ENCODE measurements at regions not wholly inside any gene's neighbourhood (a gene's known extent, or its start where the extent isn't known, plus 50 kb on each side); places are given as distances from the start of the nearest gene placed in this dataset.

DNA sequence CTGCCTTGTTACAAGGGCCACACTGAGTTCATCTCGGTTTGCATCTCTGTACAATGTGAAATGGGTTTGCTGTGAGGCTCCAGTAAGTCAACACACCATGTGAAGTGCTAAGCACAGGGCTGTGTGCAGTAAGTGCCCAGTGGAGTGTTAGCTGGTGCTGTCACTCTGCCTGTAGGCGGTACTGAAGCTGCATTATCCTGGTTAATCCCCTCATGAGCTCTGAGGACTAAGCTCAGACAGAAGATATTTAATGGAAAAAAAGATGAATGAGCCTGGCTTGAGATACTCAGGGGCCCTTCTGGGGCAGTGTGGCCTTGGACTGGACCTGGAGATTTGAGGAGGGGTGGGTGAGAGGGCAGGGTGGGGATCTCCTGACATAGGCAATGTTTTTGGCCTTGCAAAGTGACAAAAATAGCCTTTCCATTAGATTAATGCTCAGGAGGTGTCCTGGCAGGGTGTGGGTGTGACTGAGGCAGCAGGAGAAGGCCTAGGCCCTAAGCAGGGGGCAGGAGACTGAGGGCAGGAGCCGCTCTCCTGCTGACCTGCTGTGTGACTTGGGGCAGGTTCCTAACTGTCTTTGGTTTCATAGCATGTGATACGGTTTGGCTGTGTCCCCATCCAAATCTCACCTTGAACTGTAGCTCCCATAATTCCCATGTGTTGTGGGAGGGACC, 570.5 kb downstream of the PTPRU start:
- no peaks in the 10 kb centered on the region for H3K4me1 ChIP-seq (ENCODE audit: control insufficient read depth in 1 of 2, insufficient read depth in 1 of 2, low read depth in 1 of 2, low read length in 1 of 2)
- no peaks in the 10 kb centered on the region for H3K9me3 ChIP-seq
- TF ChIP-seq, protein P1, sequence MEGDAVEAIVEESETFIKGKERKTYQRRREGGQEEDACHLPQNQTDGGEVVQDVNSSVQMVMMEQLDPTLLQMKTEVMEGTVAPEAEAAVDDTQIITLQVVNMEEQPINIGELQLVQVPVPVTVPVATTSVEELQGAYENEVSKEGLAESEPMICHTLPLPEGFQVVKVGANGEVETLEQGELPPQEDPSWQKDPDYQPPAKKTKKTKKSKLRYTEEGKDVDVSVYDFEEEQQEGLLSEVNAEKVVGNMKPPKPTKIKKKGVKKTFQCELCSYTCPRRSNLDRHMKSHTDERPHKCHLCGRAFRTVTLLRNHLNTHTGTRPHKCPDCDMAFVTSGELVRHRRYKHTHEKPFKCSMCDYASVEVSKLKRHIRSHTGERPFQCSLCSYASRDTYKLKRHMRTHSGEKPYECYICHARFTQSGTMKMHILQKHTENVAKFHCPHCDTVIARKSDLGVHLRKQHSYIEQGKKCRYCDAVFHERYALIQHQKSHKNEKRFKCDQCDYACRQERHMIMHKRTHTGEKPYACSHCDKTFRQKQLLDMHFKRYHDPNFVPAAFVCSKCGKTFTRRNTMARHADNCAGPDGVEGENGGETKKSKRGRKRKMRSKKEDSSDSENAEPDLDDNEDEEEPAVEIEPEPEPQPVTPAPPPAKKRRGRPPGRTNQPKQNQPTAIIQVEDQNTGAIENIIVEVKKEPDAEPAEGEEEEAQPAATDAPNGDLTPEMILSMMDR (IDR thresholded peaks at IDR 0.05): no peak
- no peaks in the 10 kb centered on the region for H3K36me3 ChIP-seq
- peaks cover 5% of the 10 kb centered on the region for H3K27me3 ChIP-seq
- H3K4me3 ChIP-seq (ENCODE audit: low read depth in 1 of 2, low read length in 1 of 2): no peak overlapping the region
- no peak overlapping the region for H3K27ac ChIP-seq

DNA sequence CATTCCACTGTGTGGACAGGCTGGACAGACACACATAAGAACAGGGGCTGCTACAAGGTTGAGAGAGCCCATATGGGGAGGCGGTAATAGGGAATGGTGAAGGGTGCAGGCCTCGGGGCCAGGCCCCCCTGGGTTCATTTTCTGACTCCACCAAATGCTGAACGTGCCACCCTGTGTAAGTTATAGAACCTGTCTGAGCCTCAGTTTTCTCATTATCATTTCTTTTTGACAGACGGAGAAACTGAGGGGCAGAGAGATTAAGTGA, 569.5 kb downstream of the PTPRU start:
- Histone ChIP-seq H3K4me3 (ENCODE audit: low read depth in 1 of 2, low read length in 1 of 2) (no peak overlapping the region), H3K27ac (no peak overlapping the region), H3K36me3 (no peaks in the 10 kb centered on the region), H3K4me1 (ENCODE audit: control insufficient read depth in 1 of 2, insufficient read depth in 1 of 2, low read depth in 1 of 2, low read length in 1 of 2) (no peaks in the 10 kb centered on the region), H3K9me3 (no peaks in the 10 kb centered on the region), H3K27me3 (peaks cover 5% of the 10 kb centered on the region)
- TF ChIP-seq, protein P1 (IDR thresholded peaks at IDR 0.05): no peak

DNA sequence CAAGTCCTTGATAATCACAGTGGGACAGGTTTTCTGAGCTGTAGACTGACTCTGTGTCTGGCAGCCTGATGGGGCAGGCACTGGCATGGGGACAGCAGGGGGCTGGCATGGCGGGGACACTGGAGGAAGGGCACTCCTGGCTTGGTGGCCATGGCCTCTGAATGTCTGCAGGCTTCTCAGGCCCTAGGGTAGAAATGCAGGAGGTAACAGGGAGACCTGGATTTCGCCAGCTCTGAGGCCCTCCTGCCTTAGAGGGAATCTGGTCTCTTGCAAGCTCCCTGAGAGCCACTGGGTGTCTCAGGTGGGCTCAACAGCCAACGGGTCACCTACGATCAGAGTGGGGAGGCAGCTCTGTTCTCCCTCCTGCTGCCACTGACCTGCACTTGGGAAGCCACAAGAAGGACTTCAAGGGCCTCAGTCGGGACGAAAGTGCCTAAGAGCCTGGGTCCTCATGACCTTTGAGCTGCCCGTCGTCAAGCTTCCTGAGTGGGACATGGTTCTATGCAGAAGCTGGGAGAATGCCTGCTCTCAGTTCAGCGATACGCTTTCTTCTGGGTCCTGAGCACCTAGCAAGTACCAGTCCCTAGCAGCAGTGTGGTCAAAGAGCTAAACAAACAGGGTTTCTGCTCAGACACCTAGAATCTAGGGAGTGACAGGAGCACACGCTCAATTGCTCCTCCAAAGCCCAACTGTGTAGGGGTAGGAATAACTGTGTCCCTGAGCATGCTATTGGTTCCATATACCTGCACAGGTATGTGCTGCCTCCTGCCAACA, 569.0 kb downstream of the PTPRU start:
- no peaks in the 10 kb centered on the region for H3K9me3 ChIP-seq
- H3K36me3 ChIP-seq: no peaks in the 10 kb centered on the region
- no peaks in the 10 kb centered on the region for H3K4me1 ChIP-seq (ENCODE audit: control insufficient read depth in 1 of 2, insufficient read depth in 1 of 2, low read depth in 1 of 2, low read length in 1 of 2)
- H3K27ac ChIP-seq: no peak overlapping the region
- no peak overlapping the region for H3K4me3 ChIP-seq (ENCODE audit: low read depth in 1 of 2, low read length in 1 of 2)
- H3K27me3 ChIP-seq: peaks cover 5% of the 10 kb centered on the region
- TF ChIP-seq, protein P1 (IDR thresholded peaks at IDR 0.05): no peak

DNA sequence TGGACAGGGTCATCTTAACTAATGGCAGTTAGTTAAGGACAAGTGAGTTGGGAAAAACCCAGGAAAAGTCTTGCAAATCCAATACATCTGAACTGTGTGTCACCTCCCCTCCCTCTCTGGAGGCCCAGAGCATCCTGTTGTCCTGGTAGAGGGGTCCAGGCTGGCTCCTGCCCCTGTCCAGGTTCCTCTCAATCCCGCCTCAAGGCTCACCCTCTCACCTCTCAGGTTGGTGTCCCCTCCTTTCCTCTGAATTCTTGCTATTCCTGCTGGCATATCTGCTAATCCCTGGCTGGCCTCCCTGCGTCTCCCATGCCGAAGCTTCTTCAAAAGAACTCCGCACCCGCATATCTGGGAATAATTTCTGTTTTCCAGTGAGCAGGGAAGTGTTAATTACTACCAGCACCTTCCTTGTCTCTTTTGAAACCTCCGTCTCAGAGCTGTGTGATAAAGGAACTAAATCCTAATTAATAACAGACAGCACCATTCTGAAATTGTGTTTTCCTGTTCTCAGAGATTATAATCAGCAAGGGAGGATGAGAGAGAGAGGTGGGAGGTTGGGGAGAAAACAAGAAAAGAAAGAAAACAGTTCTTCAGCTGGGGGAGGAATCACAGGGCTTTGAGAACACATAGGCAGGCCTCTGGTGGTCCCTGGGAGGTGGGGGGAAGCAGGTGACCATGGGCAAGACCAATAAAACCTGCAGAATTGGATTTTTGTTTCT, 568.0 kb downstream of the PTPRU start:
- H3K4me1 ChIP-seq (ENCODE audit: control insufficient read depth in 1 of 2, insufficient read depth in 1 of 2, low read depth in 1 of 2, low read length in 1 of 2): no peaks in the 10 kb centered on the region
- H3K4me3 ChIP-seq (ENCODE audit: low read depth in 1 of 2, low read length in 1 of 2): no peak overlapping the region
- no peaks in the 10 kb centered on the region for H3K36me3 ChIP-seq
- H3K27ac ChIP-seq: no peak overlapping the region
- TF ChIP-seq, protein P1 (IDR thresholded peaks at IDR 0.05): no peak
- no peaks in the 10 kb centered on the region for H3K9me3 ChIP-seq
- peaks cover 5% of the 10 kb centered on the region for H3K27me3 ChIP-seq

DNA sequence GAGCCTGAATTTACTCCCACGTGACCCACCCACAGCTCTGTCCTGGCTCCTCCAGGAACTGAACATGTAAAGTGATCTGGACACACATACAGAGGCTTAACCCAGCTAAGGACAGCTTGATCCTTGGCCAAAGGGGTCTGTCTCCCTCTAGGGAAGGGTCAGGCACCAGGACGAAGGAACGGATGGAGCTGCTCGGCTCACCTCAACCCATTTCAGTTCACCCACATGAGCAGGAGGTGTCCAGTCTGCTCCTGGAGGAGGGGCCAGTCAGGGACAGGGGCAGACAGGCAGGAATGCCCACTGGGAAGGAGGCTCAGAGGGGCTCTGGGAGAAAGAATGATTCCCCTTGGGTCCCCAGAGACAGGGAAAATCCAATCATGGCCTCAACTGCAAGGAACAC, 567.2 kb downstream of the PTPRU start:
- Histone ChIP-seq H3K27ac (no peak overlapping the region), H3K9me3 (no peaks in the 10 kb centered on the region), H3K27me3 (peaks cover 5% of the 10 kb centered on the region), H3K4me3 (ENCODE audit: low read depth in 1 of 2, low read length in 1 of 2) (no peak overlapping the region), H3K36me3 (no peaks in the 10 kb centered on the region), H3K4me1 (ENCODE audit: control insufficient read depth in 1 of 2, insufficient read depth in 1 of 2, low read depth in 1 of 2, low read length in 1 of 2) (no peaks in the 10 kb centered on the region)
- TF ChIP-seq, protein P1 (IDR thresholded peaks at IDR 0.05): no peak
